GM12878 (cell line): ENCODE measurements at regions not wholly inside any gene's neighbourhood (a gene's known extent, or its start where the extent isn't known, plus 50 kb on each side); places are given as distances from the start of the nearest gene placed in this dataset.

Experiments used
- ATAC-seq: fragments of 200-7000 bp; cut with Tn5 transposase; 3 replicates; pipeline ENCODE4 v1.9.1; 2020; ENCODE audit warnings: mild to moderate bottlenecking, moderate library complexity
- BruUV-seq: library from RNA; stranded (reverse); fragments of 400-500 nt; replicated peaks from 2 replicates; lab custom pipeline; 2021; lab: Mats Ljungman, UMichigan
- CTCF ChIA-PET: fragments of 300-600 bp; sonication (Branson Sonifier 250); formaldehyde crosslinking; extraction: SDS; loops from one replicate; lab custom pipeline; 2021; ENCODE audit warnings: inconsistent platforms; lab: Yijun Ruan, JAX
- POLR2A ChIA-PET: fragments of 350-600 bp; formaldehyde crosslinking; extraction: SDS; loops from one replicate; lab custom pipeline; 2021; ENCODE audit warnings: inconsistent platforms; lab: Charles Lee
- RAD21 ChIA-PET: fragments of 300-600 bp; sonication (Branson Sonifier 250); formaldehyde crosslinking; loops from one replicate; lab custom pipeline; 2023; ENCODE audit warnings: antibody characterized with exemption; ENCODE audit not compliant: unreplicated experiment; lab: Charles Lee
- SMC1A ChIA-PET: fragments of 300-600 bp; sonication (Branson Sonifier 250); formaldehyde crosslinking; loops from one replicate; lab custom pipeline; 2023; ENCODE audit not compliant: unreplicated experiment, uncharacterized antibody; lab: Charles Lee
- DNase-seq: peaks from one replicate; pipeline ENCODE4 v3.0.0-alpha.2; 2011; ENCODE audit warnings: low read depth, low spot score
- FAIRE-seq: peaks from 3 replicates; lab custom pipeline; 2011; peaks lifted over from hg19 to GRCh38; lab: Jason Lieb, UNC
- H2AFZ ChIP-seq: 2 replicates; pipeline ENCODE4 v1.6.0; 2011; ENCODE audit warnings: low read depth, low read length, control low read depth; ENCODE audit not compliant: control insufficient read depth
- H3K27ac ChIP-seq: 2 replicates; pipeline ENCODE4 v1.5.1; 2011; ENCODE audit warnings: control low read depth; ENCODE audit not compliant: control insufficient read depth, insufficient read depth
- H3K27me3 ChIP-seq, 2 experiments: replicated peaks in 1 of 2; 2 replicates each; pipeline versions ENCODE4 v1.6.0 to v1.6.1; 2011; ENCODE audit warnings: low read length in 1 of 2; ENCODE audit not compliant: control insufficient read depth in 2 of 2, insufficient read depth in 2 of 2
- H3K36me3 ChIP-seq, 2 experiments: 2 replicates each; pipeline ENCODE4 v1.5.1; 2011; ENCODE audit warnings: low read length in 1 of 2; ENCODE audit not compliant: control insufficient read depth in 2 of 2, insufficient read depth in 2 of 2
- H3K4me1 ChIP-seq: 2 replicates; pipeline ENCODE4 v1.6.1; 2011; ENCODE audit warnings: mild to moderate bottlenecking, low read length, moderate library complexity, mixed read lengths; ENCODE audit not compliant: control insufficient read depth, insufficient read depth
- H3K4me2 ChIP-seq: 2 replicates; pipeline ENCODE4 v1.6.0; 2011; ENCODE audit warnings: control low read depth; ENCODE audit not compliant: control insufficient read depth, insufficient read depth
- H3K4me3 ChIP-seq: fragments of 200-600 bp; sonication (generic); 2 replicates; pipeline ENCODE4 v1.5.1; 2016
- H3K79me2 ChIP-seq: 2 replicates; pipeline ENCODE4 v1.6.0; 2011; ENCODE audit warnings: low read length; ENCODE audit not compliant: control insufficient read depth, insufficient read depth
- H3K9ac ChIP-seq: 2 replicates; pipeline ENCODE4 v1.8.0; 2011; ENCODE audit warnings: low read length, control low read depth, mixed read lengths; ENCODE audit not compliant: control insufficient read depth, insufficient read depth
- H3K9me3 ChIP-seq: replicated peaks from 3 replicates; pipeline ENCODE4 v1.5.1; 2011; ENCODE audit warnings: mild to moderate bottlenecking, low read length; ENCODE audit not compliant: control insufficient read depth, insufficient read depth
- H4K20me1 ChIP-seq: 2 replicates; pipeline ENCODE4 v1.6.0; 2011; ENCODE audit not compliant: control insufficient read depth, insufficient read depth
- KDM1A ChIP-seq: fragments of 200-600 bp; sonication (generic); IDR thresholded peaks from 2 replicates; pipeline ENCODE4 v1.6.1; 2016; ENCODE audit warnings: borderline replicate concordance
- NR2C1 ChIP-seq: fragments of 450-650 bp; IDR thresholded peaks from 2 replicates; pipeline ENCODE4 v1.6.1; 2017; ENCODE audit warnings: antibody characterized with exemption, mild to moderate bottlenecking, moderate library complexity
- ZZZ3 ChIP-seq: IDR thresholded peaks from 2 replicates; pipeline ENCODE4 v1.6.1; 2011; ENCODE audit warnings: low read depth; ENCODE audit not compliant: control insufficient read depth, insufficient read length
- WGBS: methylation state at CpG from one replicate; pipeline ENCODE4 v1.1.6; 2016; ENCODE audit warnings: low lambda C conversion rate; ENCODE audit not compliant: insufficient replicate concordance, insufficient coverage; ENCODE audit errors: missing lambda C conversion rate; 5-methylcytosine and 5-hydroxymethylcytosine counted together
- in situ Hi-C: fragments of 300-500 bp; cut with MboI; formaldehyde crosslinking; loops from 9 replicates; pipeline ENCODE4 v1.14.3; 2018; ENCODE audit warnings: mixed read lengths
- intact Hi-C: fragments of 100-400 bp; cut with micrococcal nuclease; formaldehyde crosslinking; loops from one replicate; pipeline ENCODE4 v1.14.2; 2022; ENCODE audit not compliant: unreplicated experiment
- TF ChIP-seq, protein P1 (sequence below): fragments of 450-650 bp; conservative IDR thresholded peaks from 2 replicates; pipeline ENCODE4 v1.6.1; 2017; ENCODE audit warnings: mild to moderate bottlenecking, moderate library complexity

GRCh38 chr9:129476821-129477611, 143.9 kb downstream of the C9orf50 start:
- H3K4me1 ChIP-seq, result no peaks in the 10 kb centered on the region
- H3K9me3 ChIP-seq, result peaks cover 4% of the 10 kb centered on the region; the same call in 2 of the 3 replicates
- ATAC-seq, result no peak
- H3K27ac ChIP-seq, result no peak overlapping the region
- intact Hi-C loops (no loop called here), in situ Hi-C loops (no loop called here)
- H3K4me3 ChIP-seq, result no peak overlapping the region
- no peak overlapping the region for H3K9ac ChIP-seq
- H4K20me1 ChIP-seq, result no peaks in the 10 kb centered on the region
- 44% methylated on average over 17 of the region's 17 CpGs for WGBS
- H3K36me3 ChIP-seq, result no peaks in the 10 kb centered on the region
- BruUV-seq, result no TSS peak
- H3K4me2 ChIP-seq, result no peak overlapping the region
- CTCF ChIA-PET, result no interaction called here
- peaks cover 6 to 12% of the 10 kb centered on the region in 2 experiments; a peak in 3 of 4 replicates for H3K27me3 ChIP-seq
- POLR2A ChIA-PET, result no interaction called here
- TF ChIP-seq ZZZ3 (no peak), KDM1A (no peak), NR2C1 (no peak)
- TF ChIP-seq, protein P1, sequence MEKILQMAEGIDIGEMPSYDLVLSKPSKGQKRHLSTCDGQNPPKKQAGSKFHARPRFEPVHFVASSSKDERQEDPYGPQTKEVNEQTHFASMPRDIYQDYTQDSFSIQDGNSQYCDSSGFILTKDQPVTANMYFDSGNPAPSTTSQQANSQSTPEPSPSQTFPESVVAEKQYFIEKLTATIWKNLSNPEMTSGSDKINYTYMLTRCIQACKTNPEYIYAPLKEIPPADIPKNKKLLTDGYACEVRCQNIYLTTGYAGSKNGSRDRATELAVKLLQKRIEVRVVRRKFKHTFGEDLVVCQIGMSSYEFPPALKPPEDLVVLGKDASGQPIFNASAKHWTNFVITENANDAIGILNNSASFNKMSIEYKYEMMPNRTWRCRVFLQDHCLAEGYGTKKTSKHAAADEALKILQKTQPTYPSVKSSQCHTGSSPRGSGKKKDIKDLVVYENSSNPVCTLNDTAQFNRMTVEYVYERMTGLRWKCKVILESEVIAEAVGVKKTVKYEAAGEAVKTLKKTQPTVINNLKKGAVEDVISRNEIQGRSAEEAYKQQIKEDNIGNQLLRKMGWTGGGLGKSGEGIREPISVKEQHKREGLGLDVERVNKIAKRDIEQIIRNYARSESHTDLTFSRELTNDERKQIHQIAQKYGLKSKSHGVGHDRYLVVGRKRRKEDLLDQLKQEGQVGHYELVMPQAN, result no peak
- no peak overlapping the region for H2AFZ ChIP-seq
- SMC1A ChIA-PET, result no interaction called here
- FAIRE-seq, result no peak
- RAD21 ChIA-PET, result no interaction called here
- no peak for DNase-seq
- H3K79me2 ChIP-seq, result no peaks in the 10 kb centered on the region
